Spleen (tissue), 11 donors: ENCODE measurements at regions not wholly inside any gene's neighbourhood (a gene's known extent, or its start where the extent isn't known, plus 50 kb on each side); places are given as distances from the start of the nearest gene placed in this dataset.

Source experiments
- DNase-seq: peaks from one replicate; pipeline ENCODE4 v3.0.0-alpha.2; 2020
- H3K27ac ChIP-seq, 8 donors: fragments of 200-600 bp; sonication (generic) in 7 of 8; 1 replicate in 4 of 8; 2 replicates in 4 of 8; pipeline versions ENCODE4 v1.5.0 to v1.8.0; 2016 to 2021; ENCODE audit warnings: inconsistent platforms in 4 of 8, mild to moderate bottlenecking in 4 of 8, moderate library complexity in 1 of 8
- H3K27me3 ChIP-seq, 7 donors: fragments of 200-600 bp; sonication (generic) in 6 of 7; replicated peaks in 1 of 7; 1 replicate in 4 of 7; 2 replicates in 3 of 7; pipeline versions ENCODE4 v1.5.0 to v1.8.0; 2016 to 2021; ENCODE audit warnings: inconsistent platforms in 3 of 7, mild to moderate bottlenecking in 1 of 7
- H3K36me3 ChIP-seq, 6 donors: fragments of 200-600 bp; sonication (generic) in 5 of 6; 1 replicate in 4 of 6; 2 replicates in 2 of 6; pipeline versions ENCODE4 v1.5.0 to v1.8.0; 2016 to 2021; ENCODE audit warnings: inconsistent platforms in 2 of 6
- H3K4me1 ChIP-seq, 6 donors: fragments of 200-600 bp; sonication (generic) in 5 of 6; 1 replicate in 3 of 6; 2 replicates in 3 of 6; pipeline versions ENCODE4 v1.5.0 to v1.8.0; 2016 to 2021; ENCODE audit warnings: inconsistent platforms in 3 of 6
- H3K4me3 ChIP-seq, 8 donors: fragments of 200-600 bp; sonication (generic) in 7 of 8; 1 replicate in 4 of 8; 2 replicates in 4 of 8; pipeline versions ENCODE4 v1.5.0 to v1.8.0; 2016 to 2021; ENCODE audit warnings: inconsistent platforms in 4 of 8, mild to moderate bottlenecking in 4 of 8, moderate library complexity in 2 of 8
- H3K9me3 ChIP-seq, 8 donors: fragments of 200-600 bp; sonication (generic) in 7 of 8; 1 replicate in 4 of 8; 2 replicates in 4 of 8; pipeline versions ENCODE4 v1.5.0 to v1.8.0; 2016 to 2021; ENCODE audit warnings: inconsistent platforms in 4 of 8
- POLR2A ChIP-seq, 3 donors: fragments of 450-650 bp; IDR thresholded peaks; one replicate each; pipeline ENCODE4 v1.5.1; 2017; ENCODE audit warnings: antibody characterized with exemption in 3 of 3, mild to moderate bottlenecking in 1 of 3
- POLR2AphosphoS5 ChIP-seq, 3 donors: sonication (generic); formaldehyde crosslinking; IDR thresholded peaks; one replicate each; pipeline ENCODE4 v1.5.1; 2017; ENCODE audit warnings: antibody characterized with exemption in 3 of 3
- WGBS, 5 donors: extraction: QIAGEN DNeasy Blood & Tissue Kit in 3 of 5; methylation state at CpG; one replicate each; pipeline versions ENCODE4 v1.1.5 to v1.1.7; 2013 to 2018; 5-methylcytosine and 5-hydroxymethylcytosine counted together
- intact Hi-C: fragments of 100-400 bp; cut with DNase I; formaldehyde crosslinking; loops from one replicate; pipeline ENCODE4 v1.15.0; 2023; ENCODE audit warnings: low total_unique reads
- TF ChIP-seq, protein P1 (sequence below), 11 experiments: fragments of 200-600 bp in 7 of 11; fragments of 450-650 bp in 4 of 11; sonication (generic) in 4 of 11; IDR thresholded peaks in 8 of 11; conservative IDR thresholded peaks in 3 of 11; 1 replicate in 7 of 11; 2 replicates in 4 of 11; pipeline versions ENCODE4 v1.4.0 to v1.8.0; 2016 to 2021; ENCODE audit warnings: antibody characterized with exemption in 11 of 11, inconsistent platforms in 4 of 11, mild to moderate bottlenecking in 1 of 11
- donor health status: healthy with polysubstance abuse.
- donor health status: DM: no; HTN: no; CAD: no; lungs with moderate emphysema.
- donor health status: DM: no; HTN: no; CAD: no.
- donor health status: Bipolar disorder and iron deficiency.
- donor health status: healthy.
- donor health status: DM: no; HTN: no; CAD: no.
- donor health status: DM: yes; HTN: yes; CAD: no.

DNA sequence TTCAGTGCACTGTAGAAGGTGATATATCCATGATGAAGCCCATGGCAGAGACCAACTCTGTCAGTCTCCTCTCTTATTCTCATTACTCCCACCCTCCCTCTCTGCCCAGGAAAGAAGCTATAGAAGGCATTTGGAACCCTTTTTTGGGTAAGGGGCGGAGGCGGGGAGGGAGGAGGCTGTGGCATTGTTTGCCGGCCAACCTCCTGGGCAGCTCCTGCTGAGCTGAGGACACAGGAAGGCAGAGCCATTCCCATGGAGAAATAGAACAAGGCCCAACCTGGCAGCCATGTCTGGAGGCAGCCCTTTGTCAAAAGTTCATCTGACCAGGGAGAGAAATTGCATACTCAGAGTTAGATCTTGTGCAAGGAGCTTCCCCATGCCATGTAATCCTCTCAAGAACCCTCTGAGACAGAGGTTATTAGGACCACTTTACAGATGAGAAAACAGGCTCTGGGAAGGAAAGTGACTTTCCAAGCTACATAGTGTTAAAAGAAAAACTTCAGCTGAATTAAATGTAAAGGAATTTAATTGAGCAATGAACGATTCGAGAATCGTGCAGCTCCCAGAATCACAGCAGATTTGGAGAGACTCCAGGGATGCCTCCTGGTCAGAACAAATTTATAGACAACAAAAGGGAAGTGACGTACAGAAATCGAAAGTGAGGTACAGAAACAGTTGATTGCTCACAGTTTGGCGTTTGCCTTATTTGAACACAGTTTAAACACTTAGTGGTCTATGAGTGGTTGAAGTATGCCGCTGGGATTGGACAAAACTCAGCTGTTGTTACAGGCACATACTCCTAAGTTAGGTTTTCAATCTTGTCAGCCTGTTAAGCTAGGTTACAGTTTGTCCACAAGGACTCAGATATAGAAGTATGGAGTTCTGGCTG lies 158.6 kb downstream of the MELK start:
- intact Hi-C loops: no loop called here
- H3K4me3 ChIP-seq: no peak overlapping the region
- H3K4me1 ChIP-seq: peaks cover 0 to 4% (median 0%) of the 10 kb centered on the region in 6 donors
- H3K27ac ChIP-seq: peak overlapping the region in 2 of 8 donors; percentile 36 to 51
- WGBS, 5 donors: 62 to 72% (median 65%) methylated on average over 10 of the region's 10 CpGs
- no peak for DNase-seq
- no peaks in the 10 kb centered on the region for H3K36me3 ChIP-seq
- H3K27me3 ChIP-seq: peaks cover 0 to 3% (median 0%) of the 10 kb centered on the region in 7 donors
- TF ChIP-seq, protein P1, sequence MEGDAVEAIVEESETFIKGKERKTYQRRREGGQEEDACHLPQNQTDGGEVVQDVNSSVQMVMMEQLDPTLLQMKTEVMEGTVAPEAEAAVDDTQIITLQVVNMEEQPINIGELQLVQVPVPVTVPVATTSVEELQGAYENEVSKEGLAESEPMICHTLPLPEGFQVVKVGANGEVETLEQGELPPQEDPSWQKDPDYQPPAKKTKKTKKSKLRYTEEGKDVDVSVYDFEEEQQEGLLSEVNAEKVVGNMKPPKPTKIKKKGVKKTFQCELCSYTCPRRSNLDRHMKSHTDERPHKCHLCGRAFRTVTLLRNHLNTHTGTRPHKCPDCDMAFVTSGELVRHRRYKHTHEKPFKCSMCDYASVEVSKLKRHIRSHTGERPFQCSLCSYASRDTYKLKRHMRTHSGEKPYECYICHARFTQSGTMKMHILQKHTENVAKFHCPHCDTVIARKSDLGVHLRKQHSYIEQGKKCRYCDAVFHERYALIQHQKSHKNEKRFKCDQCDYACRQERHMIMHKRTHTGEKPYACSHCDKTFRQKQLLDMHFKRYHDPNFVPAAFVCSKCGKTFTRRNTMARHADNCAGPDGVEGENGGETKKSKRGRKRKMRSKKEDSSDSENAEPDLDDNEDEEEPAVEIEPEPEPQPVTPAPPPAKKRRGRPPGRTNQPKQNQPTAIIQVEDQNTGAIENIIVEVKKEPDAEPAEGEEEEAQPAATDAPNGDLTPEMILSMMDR (IDR thresholded peaks at IDR 0.05 in 8 of 11, conservative IDR thresholded peaks at IDR 0.05 in 3 of 11): no peak
- TF ChIP-seq POLR2A (IDR thresholded peaks at IDR 0.05) (no peak), POLR2AphosphoS5 (IDR thresholded peaks at IDR 0.05) (no peak)
- H3K9me3 ChIP-seq: no peaks in the 10 kb centered on the region

DNA sequence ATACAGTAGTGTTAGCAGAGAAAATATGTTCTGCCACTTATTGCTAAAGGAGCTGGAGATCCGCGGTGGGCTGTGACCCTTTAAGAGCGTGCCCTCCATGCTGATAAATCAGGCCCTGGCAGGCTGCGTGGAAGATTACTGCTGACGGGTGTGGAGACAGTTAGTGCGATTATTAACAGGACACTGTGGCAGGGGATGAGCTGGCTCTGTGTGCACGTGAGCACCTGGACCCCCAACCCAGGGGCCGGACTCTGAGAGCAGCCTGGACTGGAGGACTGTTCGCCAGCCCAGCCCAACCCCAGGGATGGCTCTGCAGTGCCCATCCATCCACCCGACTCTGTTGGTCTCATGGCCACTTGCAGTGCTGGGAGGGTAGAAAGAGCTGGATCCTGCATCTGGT lies 162.0 kb downstream of the MELK start:
- WGBS, 5 donors: 58 to 78% (median 71%) methylated on average over 10 of the region's 10 CpGs

DNA sequence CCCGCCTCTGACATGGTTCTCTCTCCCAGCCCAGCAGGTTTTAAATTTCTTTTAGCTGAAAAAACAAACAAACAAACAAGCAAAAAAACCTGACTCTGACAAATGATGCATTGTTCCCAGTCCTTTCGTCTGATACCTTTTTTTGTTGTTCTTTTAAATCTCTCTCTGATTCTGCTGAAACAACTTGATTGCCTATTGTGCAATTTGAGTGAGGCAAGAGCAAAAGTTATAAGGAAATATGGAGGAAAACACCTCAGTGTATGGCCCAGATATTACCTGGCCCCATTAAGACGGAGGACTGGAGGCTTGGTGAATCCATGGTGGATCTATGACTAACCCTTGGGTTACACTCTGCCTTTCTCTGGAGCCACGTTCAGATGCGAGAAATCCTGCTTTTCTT lies 164.0 kb downstream of the MELK start:
- TF ChIP-seq POLR2A (IDR thresholded peaks at IDR 0.05) (no peak), POLR2AphosphoS5 (IDR thresholded peaks at IDR 0.05) (no peak)
- TF ChIP-seq, protein P1 (IDR thresholded peaks at IDR 0.05 in 8 of 11, conservative IDR thresholded peaks at IDR 0.05 in 3 of 11): no peak
- 83 to 94% (median 88%) methylated on average over 5 of the region's 5 CpGs for WGBS, 5 donors
- intact Hi-C loops: no loop called here

More for the DNA sequence above, 162.0 kb downstream of the MELK start:
- intact Hi-C loops: no loop called here
- peaks cover 0 to 5% (median 2%) of the 10 kb centered on the region in 6 donors for H3K4me1 ChIP-seq
- H3K4me3 ChIP-seq: no peak overlapping the region
- H3K9me3 ChIP-seq: no peaks in the 10 kb centered on the region
- no peak overlapping the region for H3K27ac ChIP-seq
- peaks cover 0 to 36% (median 10%) of the 10 kb centered on the region in 7 donors for H3K27me3 ChIP-seq
- DNase-seq: no peak
- TF ChIP-seq POLR2A (IDR thresholded peaks at IDR 0.05): no peak
- no peak for TF ChIP-seq POLR2AphosphoS5 (IDR thresholded peaks at IDR 0.05)
- TF ChIP-seq, protein P1 (IDR thresholded peaks at IDR 0.05 in 8 of 11, conservative IDR thresholded peaks at IDR 0.05 in 3 of 11): no peak
- no peaks in the 10 kb centered on the region for H3K36me3 ChIP-seq

DNA sequence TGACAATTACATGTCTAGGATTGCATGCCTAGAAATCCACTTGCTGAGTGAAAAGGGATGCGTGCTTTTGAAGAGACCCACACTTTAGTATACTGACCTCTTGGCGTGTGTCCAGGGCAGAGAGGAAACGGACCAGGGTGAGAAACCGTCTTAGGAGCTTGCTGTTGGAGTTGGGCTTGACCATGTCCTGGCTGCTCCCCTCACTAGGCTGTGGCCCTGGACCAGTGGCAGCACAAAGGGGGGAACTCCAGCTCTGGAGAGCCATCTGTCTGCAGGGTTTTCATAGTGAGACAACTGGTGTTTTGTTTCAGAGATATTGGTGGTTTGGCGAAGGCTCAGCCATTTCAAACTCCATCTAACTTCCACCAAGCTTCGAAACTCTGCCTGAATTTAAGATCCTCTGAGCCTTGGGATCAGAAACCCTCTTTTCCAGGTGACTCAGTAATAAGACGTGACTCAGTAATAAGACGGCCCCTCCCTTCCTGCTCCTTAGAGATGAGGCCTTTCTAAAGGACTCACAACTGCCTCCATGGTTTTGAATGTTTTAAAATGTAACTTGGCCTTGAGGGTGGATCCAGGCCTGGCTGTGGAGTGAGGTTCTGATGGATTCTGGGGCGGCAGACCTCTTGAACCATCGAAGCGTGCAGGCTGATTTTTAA lies 165.8 kb downstream of the MELK start:
- Histone ChIP-seq H3K27ac (no peak overlapping the region), H3K4me1 (peaks cover 0 to 9% (median 3%) of the 10 kb centered on the region in 6 donors), H3K27me3 (peaks cover 0 to 69% (median 15%) of the 10 kb centered on the region in 7 donors), H3K9me3 (no peaks in the 10 kb centered on the region), H3K36me3 (no peaks in the 10 kb centered on the region), H3K4me3 (no peak overlapping the region)
- DNase-seq: no peak
- TF ChIP-seq POLR2AphosphoS5 (IDR thresholded peaks at IDR 0.05): no peak
- TF ChIP-seq POLR2A (IDR thresholded peaks at IDR 0.05): no peak
- TF ChIP-seq, protein P1 (IDR thresholded peaks at IDR 0.05 in 8 of 11, conservative IDR thresholded peaks at IDR 0.05 in 3 of 11): no peak
- 70 to 76% (median 75%) methylated on average over 11 of the region's 11 CpGs for WGBS, 5 donors
- intact Hi-C loops: no loop called here

More for the DNA sequence above, 164.0 kb downstream of the MELK start:
- Histone ChIP-seq H3K27me3 (peaks cover 0 to 52% (median 15%) of the 10 kb centered on the region in 7 donors), H3K27ac (no peak overlapping the region), H3K4me1 (peaks cover 0 to 9% (median 3%) of the 10 kb centered on the region in 6 donors), H3K4me3 (no peak overlapping the region), H3K9me3 (no peaks in the 10 kb centered on the region), H3K36me3 (no peaks in the 10 kb centered on the region)
- no peak for DNase-seq
